Neural crest cell (in vitro differentiated cells): ENCODE measurements at regions not wholly inside any gene's neighbourhood (a gene's known extent, or its start where the extent isn't known, plus 50 kb on each side); places are given as distances from the start of the nearest gene placed in this dataset.
"Not testable (repeated sequence)": the region's sequence is repeated elsewhere in the genome, so short reads cannot be mapped to it uniquely, and the experiment has no call there.

Experiments used
- DNase-seq: peaks from one replicate; pipeline ENCODE4 v3.0.0; 2021; ENCODE audit warnings: low read depth, mixed read lengths, low spot score
- H3K27ac Mint-ChIP-seq: one replicate; pipeline ENCODE4 v1.8.0; 2021; ENCODE audit warnings: mild to moderate bottlenecking, mixed read lengths; ENCODE audit not compliant: unreplicated experiment
- H3K27me3 Mint-ChIP-seq: 2 replicates; pipeline ENCODE4 v1.8.0; 2021; ENCODE audit warnings: low read depth, mild to moderate bottlenecking, mixed read lengths
- H3K36me3 Mint-ChIP-seq: 2 replicates; pipeline ENCODE4 v1.8.0; 2021; ENCODE audit warnings: low read depth, mild to moderate bottlenecking, mixed read lengths
- H3K4me1 Mint-ChIP-seq: 2 replicates; pipeline ENCODE4 v1.8.0; 2021; ENCODE audit warnings: mixed read lengths
- H3K4me3 Mint-ChIP-seq: one replicate; pipeline ENCODE4 v1.8.0; 2021; ENCODE audit warnings: mild to moderate bottlenecking, mixed read lengths
- H3K9me3 Mint-ChIP-seq: 2 replicates; pipeline ENCODE4 v1.8.0; 2021; ENCODE audit warnings: mixed read lengths
- CTCF ChIP-seq: fragments of 200-600 bp; sonication (generic); conservative IDR thresholded peaks from 2 replicates; pipeline ENCODE4 v1.5.0; 2021; ENCODE audit warnings: antibody characterized with exemption, mild to moderate bottlenecking

- DNase-seq, result no peak
- no peak overlapping the region for H3K4me3 Mint-ChIP-seq
- no peaks in the 10 kb centered on the region for H3K4me1 Mint-ChIP-seq
- no peak overlapping the region for H3K27ac Mint-ChIP-seq
- TF ChIP-seq CTCF, result no peak
- peaks cover 13% of the 10 kb centered on the region for H3K9me3 Mint-ChIP-seq
- H3K27me3 Mint-ChIP-seq, result no peaks in the 10 kb centered on the region
- peaks cover 5% of the 10 kb centered on the region for H3K36me3 Mint-ChIP-seq
These were observed 276.4 kb downstream of the RPIA start for GRCh38 chr2:88967844-88968243.

GRCh38 chr2:88978011-88978410 is 286.5 kb downstream of the RPIA start:
- H3K27me3 Mint-ChIP-seq, H3K4me3 Mint-ChIP-seq, DNase-seq, H3K36me3 Mint-ChIP-seq, H3K4me1 Mint-ChIP-seq, H3K27ac Mint-ChIP-seq: not testable (repeated sequence)
- peaks cover 16% of the 10 kb centered on the region for H3K9me3 Mint-ChIP-seq

- H3K9me3 Mint-ChIP-seq, result peaks cover 15% of the 10 kb centered on the region
These were observed 287.0 kb downstream of the RPIA start for GRCh38 chr2:88978446-88978845.

GRCh38 chr2:88984079-88984478 is 292.6 kb downstream of the RPIA start:
- H3K36me3 Mint-ChIP-seq, H3K9me3 Mint-ChIP-seq, H3K4me3 Mint-ChIP-seq, H3K27me3 Mint-ChIP-seq, H3K27ac Mint-ChIP-seq, DNase-seq, H3K4me1 Mint-ChIP-seq: not testable (repeated sequence)

More at GRCh38 chr2:88978446-88978845, 287.0 kb downstream of the RPIA start:
- not testable (repeated sequence) for H3K4me1 Mint-ChIP-seq, H3K27me3 Mint-ChIP-seq, DNase-seq, H3K36me3 Mint-ChIP-seq, H3K4me3 Mint-ChIP-seq, H3K27ac Mint-ChIP-seq

GRCh38 chr2:88986721-88987330 is 295.4 kb downstream of the RPIA start:
- H3K9me3 Mint-ChIP-seq, H3K27ac Mint-ChIP-seq, H3K27me3 Mint-ChIP-seq, H3K36me3 Mint-ChIP-seq, H3K4me1 Mint-ChIP-seq, H3K4me3 Mint-ChIP-seq, DNase-seq: not testable (repeated sequence)

GRCh38 chr2:88988617-88989016 is 297.1 kb downstream of the RPIA start:
- H3K27ac Mint-ChIP-seq, H3K4me3 Mint-ChIP-seq, DNase-seq, H3K27me3 Mint-ChIP-seq, H3K36me3 Mint-ChIP-seq, H3K9me3 Mint-ChIP-seq, H3K4me1 Mint-ChIP-seq: not testable (repeated sequence)

GRCh38 chr2:88992819-88993218 is 301.3 kb downstream of the RPIA start:
- H3K4me3 Mint-ChIP-seq, H3K36me3 Mint-ChIP-seq, H3K27me3 Mint-ChIP-seq, H3K4me1 Mint-ChIP-seq, DNase-seq, H3K27ac Mint-ChIP-seq, H3K9me3 Mint-ChIP-seq: not testable (repeated sequence)

- H3K27me3 Mint-ChIP-seq, DNase-seq, H3K27ac Mint-ChIP-seq, H3K4me3 Mint-ChIP-seq, H3K36me3 Mint-ChIP-seq, H3K4me1 Mint-ChIP-seq: not testable (repeated sequence)
- peaks cover 13% of the 10 kb centered on the region for H3K9me3 Mint-ChIP-seq
These were observed 303.4 kb downstream of the RPIA start for GRCh38 chr2:88994856-88995255.

- H3K27ac Mint-ChIP-seq, H3K4me1 Mint-ChIP-seq, H3K27me3 Mint-ChIP-seq, H3K4me3 Mint-ChIP-seq, H3K36me3 Mint-ChIP-seq, DNase-seq: not testable (repeated sequence)
- peaks cover 13% of the 10 kb centered on the region for H3K9me3 Mint-ChIP-seq
These were observed 305.1 kb downstream of the RPIA start for GRCh38 chr2:88996588-88996987.

- no peaks in the 10 kb centered on the region for H3K27me3 Mint-ChIP-seq
- no peak for DNase-seq
- no peak overlapping the region for H3K27ac Mint-ChIP-seq
- peaks cover 3% of the 10 kb centered on the region for H3K36me3 Mint-ChIP-seq
- no peaks in the 10 kb centered on the region for H3K4me1 Mint-ChIP-seq
- TF ChIP-seq CTCF, result no peak
- no peak overlapping the region for H3K4me3 Mint-ChIP-seq
- peaks cover 17% of the 10 kb centered on the region for H3K9me3 Mint-ChIP-seq
These were observed 307.9 kb downstream of the RPIA start for GRCh38 chr2:88999365-88999764.
